CD4-positive, alpha-beta T cell treated with Interleukin-10 for 1 hour (primary cell): ENCODE measurements at regions not wholly inside any gene's neighbourhood (a gene's known extent, or its start where the extent isn't known, plus 50 kb on each side); places are given as distances from the start of the nearest gene placed in this dataset.
"Not testable (repeated sequence)": the region's sequence is repeated elsewhere in the genome, so short reads cannot be mapped to it uniquely, and the experiment has no call there.

ENCODE experiments used
- DNase-seq: peaks from one replicate; pipeline ENCODE4 v3.0.0-alpha.2; 2020

DNA sequence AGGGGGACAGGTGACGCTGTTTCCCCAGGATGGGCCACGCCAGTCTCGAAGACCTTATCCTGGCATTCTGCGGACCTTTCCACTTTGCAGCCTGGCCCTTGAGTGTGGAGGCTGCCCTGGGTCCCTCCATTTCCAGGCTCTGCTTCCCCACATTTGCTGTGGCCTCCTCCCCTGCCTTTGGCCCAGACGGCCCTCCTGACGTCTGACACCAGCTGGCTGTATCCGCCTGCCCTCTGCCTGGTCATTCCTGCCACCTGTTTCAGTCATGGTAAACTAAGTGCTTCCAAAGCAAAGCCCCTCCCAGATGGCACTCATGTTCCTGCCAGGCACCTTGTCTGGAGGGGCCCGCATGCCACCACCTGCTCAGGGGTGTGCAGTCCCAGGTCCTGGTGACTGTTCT, 95.1 kb downstream of the ASB1 start:
- no peak for DNase-seq

- no peak for DNase-seq
These were observed 96.7 kb downstream of the ASB1 start for GRCh38 chr2:238523158-238524110.

GRCh38 chr2:238524426-238524983, 97.8 kb downstream of the ASB1 start:
- no peak for DNase-seq

GRCh38 chr2:238525990-238526389, 99.3 kb downstream of the ASB1 start:
- DNase-seq: no peak

GRCh38 chr2:238527565-238527964, 100.8 kb downstream of the ASB1 start:
- no peak for DNase-seq

GRCh38 chr2:238528953-238529781, 102.4 kb downstream of the ASB1 start:
- no peak for DNase-seq

GRCh38 chr2:238531017-238531645, 104.4 kb downstream of the ASB1 start:
- DNase-seq: not testable (repeated sequence)

DNA sequence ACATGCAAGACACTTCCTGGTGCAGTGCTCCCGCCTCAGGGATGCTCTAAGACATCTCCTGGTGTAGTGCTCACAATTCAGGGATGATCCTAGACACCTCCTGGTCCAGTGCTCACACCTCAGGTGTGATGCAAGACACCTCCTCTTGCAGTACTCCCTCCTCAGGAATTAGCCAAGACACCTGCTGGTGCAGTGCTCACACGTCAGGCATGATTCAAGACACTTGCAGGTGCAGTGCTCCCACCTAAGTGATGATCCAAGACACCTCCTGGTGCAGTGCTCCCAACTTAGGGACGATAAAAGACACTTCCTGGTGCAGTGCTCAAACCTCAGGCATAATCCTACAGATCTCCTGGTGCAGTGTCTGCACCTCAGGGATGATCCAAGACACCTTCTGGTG, 117.0 kb downstream of the ASB1 start:
- DNase-seq: not testable (repeated sequence)

DNA sequence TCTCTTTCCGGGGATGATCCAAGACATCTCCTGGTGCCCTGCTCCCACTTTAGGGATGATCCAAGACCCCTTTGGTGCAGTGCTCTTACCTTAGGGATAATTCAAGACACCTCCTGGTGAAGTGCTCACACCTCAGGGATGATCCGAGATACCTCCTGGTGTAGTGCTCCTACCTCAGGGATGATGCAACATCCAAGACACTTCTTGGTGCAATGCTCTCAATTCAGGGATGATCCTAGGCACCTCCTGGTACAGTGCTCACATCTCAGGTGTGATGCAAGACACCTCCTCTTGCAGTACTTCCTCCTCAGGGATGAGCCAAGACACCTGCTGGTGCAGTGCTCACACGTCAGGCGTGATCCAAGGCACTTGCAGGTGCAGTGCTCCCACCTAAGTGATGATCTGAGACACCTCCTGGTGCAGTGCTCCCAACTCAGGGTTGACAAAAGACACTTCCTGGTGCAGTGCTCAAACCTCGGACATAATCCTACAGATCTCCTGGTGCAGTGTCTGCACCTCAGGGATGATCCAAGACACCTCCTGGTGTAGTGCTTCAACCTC, 122.3 kb downstream of the ASB1 start:
- DNase-seq: no peak

- DNase-seq: no peak
These were observed 123.1 kb downstream of the ASB1 start for GRCh38 chr2:238549866-238550265.

DNA sequence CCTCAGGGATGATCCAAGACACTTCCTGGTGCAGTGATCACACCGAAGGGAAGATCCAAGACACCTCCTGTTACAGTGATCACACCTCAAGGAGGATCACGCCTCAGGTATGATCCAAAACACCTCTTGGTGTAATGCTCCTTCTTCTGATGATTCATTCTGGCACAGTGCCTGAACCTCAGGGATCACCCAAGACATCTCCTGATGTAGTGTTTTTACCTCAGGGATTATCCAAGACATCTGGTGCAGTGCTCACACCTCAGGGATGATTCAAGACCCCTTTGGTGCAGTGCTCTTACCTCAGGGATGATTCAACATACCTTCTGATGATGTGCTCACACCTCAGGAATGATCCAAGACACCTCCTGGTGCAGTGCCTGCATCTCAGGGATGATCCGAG, 124.4 kb downstream of the ASB1 start:
- DNase-seq: no peak

GRCh38 chr2:238552226-238552625, 125.5 kb downstream of the ASB1 start:
- no peak for DNase-seq

GRCh38 chr2:238553159-238553558, 126.4 kb downstream of the ASB1 start:
- no peak for DNase-seq

DNA sequence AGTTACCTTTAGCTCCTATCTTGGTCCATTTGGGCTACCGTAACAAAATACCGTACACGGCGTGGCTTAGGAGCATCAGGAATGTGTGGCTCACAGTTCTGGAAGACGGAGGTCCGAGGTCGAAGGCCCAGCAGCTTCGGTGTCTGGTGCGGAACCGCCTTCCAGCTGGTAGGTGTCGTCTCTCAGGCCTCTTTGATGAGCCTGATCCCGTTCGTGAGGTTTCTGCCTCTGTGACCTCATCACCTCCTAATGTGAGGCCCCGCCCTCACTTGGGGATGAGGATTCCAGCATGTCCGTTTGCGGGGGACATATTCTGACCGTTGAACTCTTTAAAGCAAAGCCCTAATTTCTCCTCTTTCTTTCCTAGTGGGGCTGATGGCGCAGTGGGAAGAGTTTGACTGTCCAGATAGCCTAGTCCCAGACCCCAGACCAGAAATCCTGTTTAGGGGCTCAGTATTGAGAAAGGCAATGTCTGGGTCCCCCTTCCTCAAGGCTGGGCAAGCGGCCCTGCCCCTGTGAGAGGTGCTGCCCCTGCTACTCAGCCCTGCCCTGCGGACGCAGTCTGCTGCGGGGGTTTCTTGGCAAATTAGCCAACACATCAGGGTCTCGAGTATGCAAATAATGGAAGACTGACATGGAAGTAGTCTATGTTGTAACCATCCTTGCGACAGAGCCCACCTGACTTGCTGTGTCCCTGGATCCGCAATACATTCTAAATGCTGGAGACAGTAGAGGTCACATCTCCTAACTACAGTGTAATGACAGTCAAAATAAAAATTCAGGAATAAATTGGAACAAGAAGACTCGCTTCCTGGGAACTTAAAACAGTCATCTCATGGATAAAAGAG, 128.0 kb downstream of the ASB1 start:
- no peak for DNase-seq

GRCh38 chr2:238555786-238556542, 129.2 kb downstream of the ASB1 start:
- no peak for DNase-seq

- DNase-seq: no peak
These were observed 130.7 kb downstream of the ASB1 start for GRCh38 chr2:238557431-238557830.

DNA sequence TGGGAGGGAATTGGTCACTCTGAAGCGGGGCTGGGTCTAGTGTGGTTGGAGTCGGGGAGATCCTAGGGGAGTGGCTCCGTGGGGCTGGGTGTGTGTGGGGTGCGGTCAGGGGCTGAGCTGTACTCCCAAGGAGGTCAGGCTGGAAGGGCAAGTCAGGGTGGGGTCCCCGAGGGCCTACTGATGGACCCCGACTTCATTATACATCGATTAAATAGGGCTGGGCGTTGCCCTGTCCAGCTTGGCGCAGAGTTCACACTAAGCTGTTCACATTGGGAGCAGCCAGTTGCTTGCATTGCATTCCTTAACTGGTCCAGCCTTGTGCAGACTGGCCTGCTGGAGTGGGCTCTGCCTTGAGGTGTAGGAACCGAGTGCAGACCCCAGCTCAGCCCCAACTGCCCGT, 131.2 kb downstream of the ASB1 start:
- no peak for DNase-seq

GRCh38 chr2:238558456-238559099, 131.9 kb downstream of the ASB1 start:
- no peak for DNase-seq

DNA sequence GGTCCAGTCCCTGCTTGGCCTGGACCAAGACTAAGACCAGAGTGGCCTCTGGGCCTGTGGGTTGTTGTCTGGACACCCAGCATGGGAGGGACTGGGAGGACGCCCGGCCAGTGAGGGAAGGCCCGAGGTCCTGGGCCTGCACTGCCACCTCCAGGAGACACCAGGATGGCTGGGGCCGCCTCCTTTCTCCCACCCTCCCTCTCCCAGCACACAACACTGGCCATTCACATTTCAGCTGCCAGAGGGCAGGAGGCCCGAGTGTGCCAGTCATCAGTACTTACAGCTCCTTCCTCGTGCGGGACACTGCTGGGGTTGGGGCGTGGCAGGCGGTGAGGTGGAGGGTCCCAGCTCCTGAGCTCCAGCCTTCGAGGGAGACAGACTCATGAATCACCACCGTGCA, 133.5 kb downstream of the ASB1 start:
- DNase-seq: no peak

DNA sequence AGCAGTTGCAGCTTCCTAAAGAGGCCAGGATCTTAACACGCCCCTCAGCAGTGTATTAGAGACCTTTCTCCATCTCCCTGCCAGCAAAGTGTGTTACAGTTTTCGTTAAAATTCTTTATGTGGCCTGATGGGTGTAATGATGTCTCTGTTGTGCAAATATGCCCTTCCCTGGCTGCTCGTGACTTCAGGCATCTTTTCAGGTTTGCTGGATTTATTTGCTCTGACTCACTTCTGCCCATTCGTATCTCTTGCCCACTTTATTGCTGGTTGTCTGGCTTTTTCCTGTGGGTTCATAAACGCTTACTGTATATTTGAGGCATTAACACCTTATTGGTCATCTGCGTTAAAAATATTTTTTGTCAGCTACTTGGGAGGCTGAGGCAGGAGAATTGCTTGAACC, 134.5 kb downstream of the ASB1 start:
- no peak for DNase-seq
